DMS 273 treated with DMSO at 0.1 percent for 48 hours (cell line): ENCODE measurements at regions not wholly inside any gene's neighbourhood (a gene's known extent, or its start where the extent isn't known, plus 50 kb on each side); places are given as distances from the start of the nearest gene placed in this dataset.
"Not testable (repeated sequence)": the region's sequence is repeated elsewhere in the genome, so short reads cannot be mapped to it uniquely, and the experiment has no call there.

ENCODE experiments used
- DNase-seq: peaks from one replicate; lab custom pipeline; 2025; lab: John Stamatoyannopoulos, UW

DNA sequence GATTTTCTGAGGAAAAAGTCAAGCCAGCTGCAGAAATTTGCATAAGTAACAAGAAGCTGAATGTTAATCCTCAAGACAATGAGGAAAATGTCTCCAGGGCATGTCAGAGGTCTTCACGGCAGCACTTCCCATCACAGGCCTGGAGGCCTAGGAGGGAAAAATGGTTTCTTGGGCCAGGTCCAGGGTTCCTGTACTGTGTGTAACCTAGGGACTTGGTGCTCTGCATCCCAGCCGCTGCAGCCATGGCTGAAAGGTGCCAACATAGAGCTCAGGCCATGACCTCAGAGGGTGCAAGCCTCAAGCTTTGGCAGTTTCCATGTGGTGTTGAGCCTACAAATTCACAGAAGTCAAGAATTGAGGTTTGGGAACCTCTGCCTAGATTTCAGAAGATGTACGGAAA is 144.1 kb downstream of the AKR1D1 start:
- not testable (repeated sequence) for DNase-seq

DNA sequence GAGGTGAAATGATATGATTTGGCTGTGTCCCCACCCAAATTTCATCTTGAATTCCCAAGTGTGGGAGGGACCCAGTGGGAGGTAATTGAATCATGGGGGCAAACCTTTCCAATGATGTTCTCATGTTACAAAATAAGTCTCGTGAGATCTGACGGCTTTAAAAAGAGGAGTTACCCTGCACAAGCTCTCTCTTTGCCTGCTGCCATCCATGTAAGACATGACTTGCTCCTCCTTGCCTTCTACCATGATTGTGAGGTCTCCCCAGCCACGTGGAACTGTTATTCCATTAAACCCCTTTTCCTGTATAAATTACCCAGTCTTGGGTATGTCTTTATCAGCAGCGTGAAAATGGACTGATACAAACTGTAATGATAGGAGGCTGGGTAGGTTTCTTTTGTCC is 145.1 kb downstream of the AKR1D1 start:
- DNase-seq: not testable (repeated sequence)

- DNase-seq: no peak
Observed at GRCh38 chr7:138223402-138223879, 147.2 kb downstream of the AKR1D1 start.

GRCh38 chr7:138226001-138226476 is 149.8 kb downstream of the AKR1D1 start:
- no peak for DNase-seq

DNA sequence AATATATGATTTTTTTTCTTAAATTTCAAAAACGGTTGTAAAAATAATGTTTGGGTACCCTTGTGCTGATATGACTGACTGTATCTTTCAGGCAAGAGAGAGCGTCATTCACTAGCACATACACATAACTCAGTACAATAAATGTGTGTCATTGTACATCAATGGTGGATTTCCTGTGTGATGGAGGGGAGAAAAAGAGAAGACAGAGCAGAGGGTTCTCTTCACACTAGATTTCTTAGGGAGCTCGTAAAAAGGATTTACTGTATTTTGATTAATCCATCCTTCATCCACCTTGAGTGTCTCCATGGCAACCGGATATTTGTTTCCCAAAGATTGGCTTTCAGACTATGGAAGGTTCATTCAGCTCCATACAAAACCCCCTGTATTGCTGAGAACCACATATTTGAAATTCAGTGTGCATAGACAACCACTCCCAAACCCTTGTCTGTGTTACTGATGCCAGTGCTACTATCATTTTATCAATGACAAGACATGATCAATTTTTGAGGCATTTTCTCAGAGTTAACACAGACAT is 150.6 kb downstream of the AKR1D1 start:
- no peak for DNase-seq

DNA sequence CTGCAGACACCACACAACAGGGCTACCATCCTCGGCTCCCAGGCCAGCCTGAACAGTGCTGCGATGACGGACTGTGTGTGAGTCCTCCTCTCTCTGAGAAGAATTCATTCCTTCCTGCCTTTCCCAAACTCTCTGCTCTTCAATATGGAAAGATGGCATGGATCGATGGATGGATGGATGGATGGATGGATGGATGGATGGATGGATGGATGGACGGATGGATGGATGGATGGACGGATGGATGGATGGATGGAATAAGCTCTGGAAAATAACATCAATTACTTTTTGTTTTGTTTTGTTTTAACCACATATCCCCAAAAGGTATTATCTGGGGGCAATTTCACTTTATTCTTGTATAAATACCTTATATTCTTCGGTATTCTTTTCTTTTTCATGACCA is 151.9 kb downstream of the AKR1D1 start:
- no peak for DNase-seq

DNA sequence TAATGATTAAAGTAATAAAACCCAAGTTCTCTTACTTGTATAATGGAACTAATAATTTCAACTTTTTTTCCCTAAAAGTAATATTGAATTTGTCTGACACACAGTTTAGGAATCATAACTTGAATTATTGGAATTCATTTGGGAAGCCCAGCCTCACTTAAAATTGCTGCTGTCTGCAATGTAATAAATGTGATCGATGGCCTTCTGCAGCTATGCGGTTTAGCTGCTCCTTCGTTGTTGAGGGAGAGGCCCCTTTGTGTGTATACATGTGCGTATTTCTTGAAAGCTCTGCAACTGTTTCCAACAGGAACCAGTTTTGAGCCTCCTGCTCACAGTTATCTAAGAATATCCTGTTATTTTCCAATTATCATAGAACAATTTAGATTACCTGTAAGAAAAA is 152.5 kb downstream of the AKR1D1 start:
- no peak for DNase-seq

DNA sequence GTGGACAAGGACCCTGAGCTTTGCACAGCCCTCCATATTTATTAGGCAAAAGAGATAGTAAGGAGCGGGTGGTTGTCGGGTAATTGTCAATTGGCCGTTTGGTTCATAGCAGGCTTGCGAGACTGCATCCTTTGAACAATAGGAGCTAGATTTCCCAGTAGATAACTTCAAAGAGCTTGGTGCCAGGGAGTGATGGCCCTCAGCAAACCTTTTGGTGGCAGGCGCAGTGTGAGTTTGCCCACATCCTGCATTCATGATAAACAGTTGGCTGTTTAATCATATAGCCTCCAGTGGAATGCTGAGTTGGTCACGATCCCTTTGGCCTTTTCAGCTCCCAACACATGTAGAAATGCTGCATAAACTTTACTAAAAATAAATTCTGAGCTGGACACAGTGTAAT is 156.9 kb downstream of the AKR1D1 start:
- DNase-seq: no peak

DNA sequence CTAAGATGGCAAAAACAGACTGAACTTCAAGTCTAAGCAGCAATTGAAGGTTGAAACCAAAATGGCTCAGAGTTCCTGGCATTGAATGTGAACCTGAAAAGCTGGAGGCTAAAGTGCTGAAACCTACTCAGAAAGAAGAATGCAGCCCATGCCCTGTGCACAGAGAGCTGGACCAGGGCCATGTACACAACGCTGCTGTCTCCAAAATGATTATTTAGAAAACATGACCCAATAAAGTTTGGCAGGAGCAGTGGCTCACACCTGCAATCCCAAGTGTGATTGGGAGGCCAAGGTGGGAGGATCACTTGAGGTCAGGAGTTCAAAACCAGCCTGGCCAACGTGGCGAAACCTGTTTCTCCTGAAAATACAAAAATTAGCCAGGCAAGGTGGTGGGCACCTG is 158.9 kb downstream of the AKR1D1 start:
- no peak for DNase-seq

DNA sequence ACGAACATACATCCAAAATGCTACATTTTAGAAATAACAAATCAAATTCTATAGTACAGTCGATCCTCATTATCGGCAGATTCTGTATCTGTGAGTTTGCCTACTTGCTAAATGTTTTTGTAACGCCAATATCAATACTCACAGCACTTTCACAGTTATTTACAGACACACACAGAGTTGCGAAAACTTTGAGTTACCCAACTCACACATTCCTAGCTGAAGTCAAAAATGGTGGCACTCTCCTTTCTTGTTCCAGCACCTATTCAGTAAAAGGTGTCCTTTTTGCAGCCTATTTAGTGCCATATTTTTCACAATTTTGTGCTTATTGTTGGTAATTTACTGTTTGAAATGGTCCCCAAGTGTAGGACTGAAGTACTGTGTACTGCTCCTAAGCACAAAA is 161.7 kb downstream of the AKR1D1 start:
- DNase-seq: no peak

DNA sequence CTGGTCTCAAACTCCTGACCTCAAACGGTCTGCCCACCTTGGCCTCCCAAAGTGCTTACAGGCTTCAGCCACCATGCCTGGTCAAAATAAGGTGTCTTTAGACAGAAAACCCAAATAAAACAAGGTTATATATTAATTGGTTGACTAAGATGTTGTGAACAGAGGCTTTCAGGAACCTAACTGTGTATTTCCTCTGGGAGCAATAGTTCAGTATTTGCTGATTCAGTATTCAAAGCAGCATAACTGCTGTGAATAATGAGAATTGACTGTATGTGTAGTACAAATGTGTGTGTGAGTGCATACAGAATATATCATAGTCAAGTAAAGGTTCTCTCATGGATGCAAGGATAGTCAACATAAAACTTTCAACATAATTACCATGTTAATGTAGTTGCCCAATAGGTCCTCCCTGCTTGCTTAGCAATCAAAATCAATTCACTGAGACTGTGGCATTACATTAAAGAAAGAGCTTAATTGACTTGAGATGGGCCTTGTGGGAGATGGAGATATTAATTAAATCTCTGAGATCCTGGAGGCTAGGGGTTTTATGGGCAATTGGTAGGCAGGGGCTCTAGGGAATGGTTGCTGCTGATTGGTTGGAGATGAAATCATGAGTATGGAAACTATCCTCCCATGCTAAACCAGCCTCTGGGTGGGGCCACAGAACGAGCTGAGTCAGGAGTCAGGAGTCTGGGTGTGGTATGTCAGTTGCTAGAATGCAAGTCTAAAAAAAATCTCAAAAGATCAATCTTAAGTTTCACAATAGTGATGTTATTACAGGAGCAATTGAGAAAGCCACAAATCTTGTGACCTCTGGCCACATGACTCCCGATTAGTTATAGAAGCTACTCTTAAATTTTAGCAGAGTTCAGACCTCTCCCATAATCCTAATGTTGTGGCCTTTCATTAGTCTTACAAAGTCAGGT is 162.7 kb downstream of the AKR1D1 start:
- DNase-seq: no peak

- DNase-seq: peak; percentile 65
Observed at GRCh38 chr7:138243430-138243829, 167.2 kb downstream of the AKR1D1 start.

- DNase-seq: no peak
Observed at GRCh38 chr7:138243836-138244235, 167.6 kb downstream of the AKR1D1 start.

DNA sequence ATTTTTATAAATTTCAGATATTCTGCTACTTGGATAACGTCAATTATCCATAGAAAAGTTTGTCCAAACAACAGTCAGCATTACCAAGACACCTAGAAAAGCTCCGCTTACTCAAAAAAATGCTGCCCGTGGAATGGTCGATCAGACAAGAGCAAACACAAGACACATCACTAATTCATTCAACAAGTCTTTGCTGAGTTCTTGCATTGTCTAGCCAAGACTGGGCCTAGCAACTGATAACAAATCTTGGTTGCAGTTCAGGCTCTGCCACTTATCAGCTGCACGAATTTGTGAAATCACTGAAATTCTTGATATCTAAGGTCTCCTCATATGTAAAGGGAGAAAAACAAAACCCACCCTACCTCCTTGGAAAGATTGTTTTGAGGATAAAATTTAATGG is 168.3 kb downstream of the AKR1D1 start:
- no peak for DNase-seq

GRCh38 chr7:138245216-138245615 is 169.0 kb downstream of the AKR1D1 start:
- no peak for DNase-seq

- DNase-seq: no peak
Observed at GRCh38 chr7:138245682-138246081, 169.4 kb downstream of the AKR1D1 start.

- no peak for DNase-seq
Observed at GRCh38 chr7:138246428-138246827, 170.2 kb downstream of the AKR1D1 start.

DNA sequence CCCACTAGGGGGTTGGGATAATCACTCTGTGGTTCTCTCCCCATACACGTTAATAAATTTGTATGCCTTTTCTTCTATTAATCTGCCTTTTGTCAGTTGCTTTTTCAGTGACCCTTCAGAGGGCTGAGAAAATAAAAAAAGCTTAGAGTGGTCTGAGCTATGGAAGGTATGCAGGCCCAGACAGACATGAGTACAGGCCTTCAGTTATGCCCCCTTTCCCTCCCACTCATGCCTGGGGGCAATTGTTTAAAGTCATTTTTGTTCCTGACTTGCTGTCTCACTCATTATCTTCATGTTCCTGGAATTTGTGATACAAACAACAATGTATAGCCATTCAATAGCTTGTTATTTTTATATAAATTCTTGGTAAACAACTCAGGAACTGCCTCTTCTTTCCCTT is 170.8 kb downstream of the AKR1D1 start:
- DNase-seq: no peak

GRCh38 chr7:138247568-138248333 is 171.5 kb downstream of the AKR1D1 start:
- DNase-seq: no peak

- DNase-seq: no peak
Observed at GRCh38 chr7:138248609-138249008, 172.3 kb downstream of the AKR1D1 start.

DNA sequence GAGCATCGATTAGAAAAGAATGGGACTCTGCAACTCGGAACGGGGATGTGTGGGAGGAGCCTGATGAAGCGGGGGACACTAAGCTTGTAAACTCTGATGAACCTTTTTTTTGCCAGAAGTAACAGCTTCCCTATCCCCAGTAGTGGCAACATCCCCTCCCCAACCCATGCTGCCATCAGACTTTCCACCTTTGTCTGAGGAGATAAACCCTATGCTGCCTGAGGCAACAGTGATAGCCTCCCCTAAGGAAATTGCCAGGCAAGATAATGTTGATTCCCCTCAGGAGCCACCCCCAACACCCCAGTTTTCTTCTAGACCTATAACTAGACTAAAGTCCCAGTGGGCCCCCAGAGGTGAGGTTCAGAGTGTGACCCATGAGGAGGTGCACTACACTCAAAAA is 173.7 kb downstream of the AKR1D1 start:
- no peak for DNase-seq

DNA sequence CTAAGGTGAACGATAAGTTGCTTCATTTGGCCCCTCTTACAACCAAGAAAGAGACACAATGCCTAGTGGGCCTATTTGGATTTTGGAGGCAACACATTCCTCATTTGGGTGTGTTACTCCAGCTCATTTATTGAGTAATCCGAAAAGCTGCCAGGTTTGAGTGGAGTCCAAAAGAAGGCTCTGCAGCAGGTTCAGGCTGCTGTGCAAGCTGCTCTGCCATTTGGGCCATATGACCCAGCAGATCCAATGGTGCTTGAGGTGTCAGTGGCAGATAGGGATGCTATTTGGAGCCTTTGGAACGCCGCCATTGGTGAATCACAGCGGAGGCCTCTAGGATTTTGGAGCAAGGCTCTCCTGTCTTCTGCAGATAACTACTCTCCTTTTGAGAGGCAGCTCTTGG is 176.4 kb downstream of the AKR1D1 start:
- DNase-seq: not testable (repeated sequence)

GRCh38 chr7:138254444-138254843 is 178.2 kb downstream of the AKR1D1 start:
- DNase-seq: no peak
